GM12892 (cell line): ENCODE measurements at regions not wholly inside any gene's neighbourhood (a gene's known extent, or its start where the extent isn't known, plus 50 kb on each side); places are given as distances from the start of the nearest gene placed in this dataset.

Experiments used
- DNase-seq: peaks from one replicate; pipeline ENCODE4 v3.0.0; 2011; ENCODE audit not compliant: insufficient read length
- FAIRE-seq: peaks from 2 replicates; lab custom pipeline; 2011; peaks lifted over from hg19 to GRCh38; lab: Jason Lieb, UNC
- POLR2A ChIP-seq: IDR thresholded peaks from 2 replicates; pipeline ENCODE4 v1.6.1; 2011; ENCODE audit warnings: low read depth, low read length, control low read depth
- POLR2AphosphoS5 ChIP-seq: IDR thresholded peaks from 2 replicates; pipeline ENCODE4 v1.6.1; 2011; ENCODE audit warnings: low read depth, low read length, control low read depth
- TAF1 ChIP-seq: IDR thresholded peaks from 2 replicates; pipeline ENCODE4 v1.6.1; 2011; ENCODE audit warnings: low read depth, mild to moderate bottlenecking, control low read depth, low read length, borderline replicate concordance

DNA sequence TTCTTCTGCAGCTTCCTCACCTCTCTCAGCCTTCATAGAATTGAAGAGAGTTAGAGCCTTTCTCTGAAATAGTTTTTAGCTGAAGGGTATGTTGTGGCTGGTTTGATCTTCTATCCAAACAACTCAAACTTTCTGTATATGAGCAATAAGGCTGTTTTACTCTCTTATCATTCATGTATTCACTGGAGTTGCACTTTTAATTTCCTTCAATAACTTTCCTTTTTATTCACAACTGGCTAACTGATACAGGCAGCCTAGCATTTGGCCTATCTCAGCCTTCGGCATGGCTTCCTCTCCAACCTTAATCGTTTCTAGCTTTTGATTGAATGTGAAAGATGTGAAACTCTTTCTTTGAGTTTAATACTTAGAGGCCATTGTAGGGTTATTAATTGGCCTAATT lies 109.3 kb downstream of the GTPBP8 start:
- TF ChIP-seq POLR2AphosphoS5 (no peak), TAF1 (no peak), POLR2A (no peak)
- FAIRE-seq = no peak
- no peak for DNase-seq

GRCh38 chr3:113103588-113103987 lies 107.8 kb upstream of the BOC start:
- TF ChIP-seq POLR2AphosphoS5 (no peak), POLR2A (no peak), TAF1 (no peak)
- FAIRE-seq (peak; percentile 38), DNase-seq (no peak)

DNA sequence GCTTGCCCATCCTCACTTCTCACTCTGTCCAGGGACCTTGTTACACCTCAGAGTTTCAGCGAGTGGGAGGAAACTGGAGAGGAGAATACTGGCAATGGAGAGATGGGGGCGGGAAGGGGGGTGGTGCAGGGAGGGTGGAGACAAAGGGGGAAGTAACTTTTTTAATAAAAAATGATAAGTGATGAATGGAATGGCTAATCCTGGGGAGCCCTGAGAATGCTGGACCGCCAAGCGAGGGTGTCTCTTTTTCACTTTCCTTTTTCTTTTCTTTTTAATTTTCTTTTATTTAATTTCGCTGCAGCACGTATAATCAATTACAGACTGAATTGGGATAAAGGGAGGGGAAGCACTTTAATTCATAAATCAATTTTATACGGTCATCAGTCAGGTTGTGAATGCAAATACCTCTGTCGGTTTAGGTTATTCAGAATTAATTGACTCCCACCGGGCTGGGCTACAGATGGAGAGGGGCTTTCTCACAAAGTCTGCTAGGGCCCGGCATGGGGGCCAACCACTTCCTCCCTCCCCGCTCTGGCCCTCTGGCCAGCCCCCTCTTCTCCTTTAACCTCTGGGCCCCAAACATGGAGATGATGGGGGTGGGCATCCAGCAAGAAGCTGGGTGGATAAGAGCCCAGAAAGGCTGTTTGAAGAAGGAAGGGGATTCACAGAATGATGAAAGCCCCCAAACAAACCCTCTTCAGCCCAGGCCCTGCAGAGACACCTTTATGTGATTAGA lies 106.8 kb upstream of the BOC start:
- DNase-seq (no peak), FAIRE-seq (no peak)
- TF ChIP-seq TAF1 (no peak), POLR2A (no peak)

DNA sequence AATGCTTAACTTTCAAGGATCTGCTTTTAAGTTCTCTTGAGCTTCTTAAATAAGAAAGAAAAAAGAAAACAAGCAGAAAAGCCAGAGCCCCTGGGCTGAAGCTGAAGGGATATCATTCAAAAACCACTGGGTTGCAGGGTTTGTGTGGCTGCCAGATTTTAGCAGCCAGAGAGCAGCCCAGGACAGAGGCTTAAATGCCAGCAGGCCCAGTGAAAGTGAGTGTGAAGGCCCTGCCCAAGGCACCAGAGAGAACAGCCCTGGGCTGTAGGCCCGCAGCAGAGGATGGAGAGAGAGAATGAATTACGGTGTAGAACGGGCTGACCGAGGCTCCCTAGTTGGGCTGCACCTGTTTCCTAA lies 106.3 kb upstream of the BOC start:
- FAIRE-seq (no peak), DNase-seq (no peak)
- no peak for TF ChIP-seq TAF1
- no peak for TF ChIP-seq POLR2A
- TF ChIP-seq POLR2AphosphoS5 = no peak

DNA sequence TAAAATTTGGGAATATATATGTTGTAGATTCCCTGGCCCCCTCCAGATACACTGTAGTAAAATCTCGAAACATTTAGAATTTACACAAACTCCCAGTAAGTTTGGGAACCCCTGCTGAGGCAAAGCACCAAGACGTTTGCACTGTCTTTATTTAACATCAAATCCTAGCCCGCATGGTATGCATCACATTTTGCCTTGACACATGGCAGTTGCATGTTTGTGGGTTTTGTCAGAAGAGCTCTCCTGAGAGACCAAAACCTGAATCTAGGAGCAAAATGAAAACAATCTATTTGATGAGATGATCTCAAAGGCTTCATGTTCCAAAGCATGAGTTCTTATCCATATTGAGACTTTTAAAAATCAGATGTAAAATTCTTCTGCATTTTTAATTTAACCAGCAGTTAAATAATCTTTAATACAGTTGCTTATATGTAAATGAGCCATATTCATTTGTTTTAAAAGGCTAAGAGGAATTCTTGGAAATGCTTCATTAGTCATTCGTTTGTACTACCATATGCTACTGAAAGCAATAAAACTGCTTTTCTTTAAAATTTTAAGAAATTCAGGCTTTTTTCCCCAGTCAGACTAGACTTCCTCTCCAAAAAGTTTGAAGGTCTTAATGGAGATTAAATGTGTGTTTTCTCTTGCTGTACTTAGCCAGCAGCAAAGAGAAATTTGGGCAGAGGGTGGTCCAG lies 105.2 kb upstream of the BOC start:
- FAIRE-seq (no peak), DNase-seq (no peak)
- TF ChIP-seq POLR2AphosphoS5 (no peak), POLR2A (no peak), TAF1 (no peak)

DNA sequence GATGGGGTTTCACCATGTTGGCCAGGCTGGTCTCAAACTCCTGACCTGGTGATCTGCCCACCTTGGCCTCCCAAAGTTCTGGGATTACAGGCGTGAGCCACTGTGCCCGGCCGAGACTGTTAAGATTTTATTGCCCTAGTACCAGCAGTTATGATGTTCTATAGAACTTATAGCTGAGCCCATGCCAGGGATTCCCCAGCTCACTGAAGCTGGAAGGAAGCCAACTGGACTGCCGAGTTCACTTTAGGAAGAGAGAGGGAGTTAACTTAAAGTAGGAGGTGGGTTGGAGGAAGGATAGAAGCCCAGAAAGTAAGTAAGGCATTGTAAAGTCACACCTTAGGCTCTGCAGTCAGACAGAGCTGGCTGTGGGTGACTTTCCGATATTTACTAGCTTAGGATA lies 101.1 kb upstream of the BOC start:
- TF ChIP-seq POLR2A = no peak
- no peak for TF ChIP-seq TAF1
- FAIRE-seq = no peak
- DNase-seq = no peak

GRCh38 chr3:113111011-113111707 lies 100.2 kb upstream of the BOC start:
- FAIRE-seq (no peak), DNase-seq (no peak)
- TF ChIP-seq POLR2A (no peak), POLR2AphosphoS5 (no peak), TAF1 (no peak)

DNA sequence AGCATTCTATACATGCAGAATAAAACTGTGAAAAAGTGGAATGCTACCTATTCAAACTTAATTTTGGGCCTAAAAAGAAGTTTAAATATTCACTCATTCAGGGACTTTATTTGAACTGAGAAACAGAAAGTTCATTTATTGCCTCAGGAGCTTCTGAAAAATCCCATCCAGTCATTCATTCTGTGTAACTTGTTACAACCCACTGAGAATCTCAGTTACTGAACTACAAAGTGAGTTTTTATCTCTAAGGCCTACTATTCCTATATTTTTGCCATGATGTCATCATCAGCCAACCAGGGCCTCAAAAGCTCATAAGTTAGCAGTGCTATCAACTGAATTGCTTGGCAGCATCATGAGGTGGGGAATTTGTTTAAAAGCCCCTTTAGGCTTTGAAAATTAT lies 98.0 kb upstream of the BOC start:
- no peak for TF ChIP-seq POLR2AphosphoS5
- no peak for TF ChIP-seq TAF1
- no peak for TF ChIP-seq POLR2A
- DNase-seq (no peak), FAIRE-seq (no peak)

DNA sequence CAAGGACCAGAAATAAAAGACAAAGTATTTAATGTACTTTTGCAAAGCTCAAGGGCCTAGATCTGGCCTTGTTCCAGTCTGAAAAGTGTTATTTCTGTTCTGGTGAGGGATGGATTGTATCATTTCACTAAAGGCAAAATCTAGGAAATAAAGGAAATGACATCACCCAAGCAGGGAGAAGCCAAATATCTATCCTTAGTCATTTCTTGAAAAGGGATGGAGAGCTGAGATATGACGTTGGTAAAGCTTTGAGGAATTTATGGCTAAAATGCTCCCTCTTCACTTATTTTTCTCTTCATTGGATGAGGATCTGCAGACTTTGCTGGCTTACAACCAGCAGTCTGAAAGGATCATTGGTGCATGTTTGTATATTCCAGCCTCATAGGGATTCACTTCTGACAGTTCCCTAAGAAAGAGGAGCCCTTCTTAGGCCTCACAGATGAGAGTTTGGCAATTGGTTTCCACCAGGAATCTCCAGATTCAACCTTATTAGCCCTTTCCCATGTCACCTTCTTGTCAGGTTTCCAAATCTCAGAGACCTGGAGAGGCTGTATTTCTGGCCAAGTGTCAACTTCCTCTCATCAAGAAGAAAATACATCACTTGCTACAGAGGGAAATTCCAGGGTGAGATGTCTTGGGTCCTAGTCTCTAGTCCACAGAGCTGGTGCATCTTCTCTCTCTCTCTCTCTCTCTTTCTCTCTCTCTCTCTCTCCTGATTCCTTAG lies 93.7 kb upstream of the BOC start:
- no peak for FAIRE-seq
- TF ChIP-seq TAF1 = no peak
- TF ChIP-seq POLR2AphosphoS5 = no peak
- TF ChIP-seq POLR2A = no peak
- no peak for DNase-seq

DNA sequence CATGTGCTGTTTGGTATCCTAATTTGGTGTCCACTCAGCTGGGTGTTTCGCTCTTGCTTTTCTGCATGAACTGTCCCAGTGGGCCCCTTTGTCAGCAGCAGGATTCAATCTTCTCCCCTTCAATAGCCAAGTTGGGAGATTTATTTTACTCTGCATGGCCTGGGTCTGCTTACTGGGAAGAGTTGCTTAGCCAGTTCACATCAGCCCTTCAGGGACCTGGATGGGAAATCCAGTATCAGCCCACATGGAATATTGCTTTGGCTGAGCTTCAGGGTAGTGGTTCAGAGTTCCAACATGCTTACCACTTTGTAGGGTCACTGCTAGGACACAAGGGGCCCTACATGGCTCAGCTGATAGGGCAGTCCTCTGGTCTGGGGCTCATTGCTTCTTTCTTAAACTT lies 93.0 kb upstream of the BOC start:
- FAIRE-seq (no peak), DNase-seq (no peak)
- TF ChIP-seq POLR2A (no peak), POLR2AphosphoS5 (no peak), TAF1 (no peak)

DNA sequence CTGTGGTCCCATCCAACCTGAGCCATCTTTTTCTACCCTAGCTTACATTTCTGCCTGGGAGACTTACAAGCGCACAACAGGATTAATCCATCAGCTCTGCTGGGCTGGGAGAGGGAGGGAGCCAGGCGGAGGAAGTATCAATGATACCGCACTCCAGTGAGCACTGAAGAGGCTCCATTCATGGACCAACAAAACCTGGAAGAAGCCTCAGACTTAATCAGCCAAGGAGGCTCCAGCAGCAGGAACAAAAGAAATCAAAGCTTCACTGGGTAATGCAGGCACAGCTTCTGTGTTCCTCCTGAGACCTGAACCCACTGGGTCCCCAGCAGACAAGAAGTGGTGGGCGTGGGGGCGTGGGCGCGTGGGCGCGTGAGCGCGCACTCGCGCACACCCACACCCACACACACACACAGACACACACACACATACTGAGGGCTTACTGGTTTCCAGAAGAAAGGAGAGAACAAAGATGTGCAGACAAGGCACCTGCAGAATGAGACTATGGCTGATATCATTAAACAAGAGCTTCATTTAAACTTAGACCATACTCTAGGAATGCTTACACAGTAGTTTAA lies 87.0 kb upstream of the BOC start:
- TF ChIP-seq TAF1 = no peak
- no peak for TF ChIP-seq POLR2AphosphoS5
- no peak for TF ChIP-seq POLR2A
- no peak for FAIRE-seq
- DNase-seq = no peak
